MG63 (cell line): ENCODE measurements at regions not wholly inside any gene's neighbourhood (a gene's known extent, or its start where the extent isn't known, plus 50 kb on each side); places are given as distances from the start of the nearest gene placed in this dataset.

Experiments used
- DNase-seq: peaks from one replicate; pipeline ENCODE4 v3.0.0-alpha.2; 2020
- H3K27me3 ChIP-seq: fragments of 250-450 bp; sonication (Bioruptor Pico); 2 replicates; pipeline ENCODE4 v1.5.1; 2020; ENCODE audit warnings: mild to moderate bottlenecking, moderate library complexity
- H3K36me3 ChIP-seq: fragments of 250-450 bp; sonication (Bioruptor Pico); 2 replicates; pipeline ENCODE4 v1.5.1; 2020; ENCODE audit warnings: mild to moderate bottlenecking, moderate library complexity
- H3K4me3 ChIP-seq: fragments of 250-450 bp; sonication (Bioruptor Pico); 2 replicates; pipeline ENCODE4 v1.5.1; 2020; ENCODE audit warnings: mild to moderate bottlenecking, moderate library complexity
- H3K9me3 ChIP-seq: fragments of 250-450 bp; sonication (Bioruptor Pico); 2 replicates; pipeline ENCODE4 v1.5.1; 2020; ENCODE audit warnings: mild to moderate bottlenecking, moderate library complexity

- Histone ChIP-seq H3K9me3 (no peaks in the 10 kb centered on the region), H3K36me3 (no peaks in the 10 kb centered on the region), H3K27me3 (no peaks in the 10 kb centered on the region), H3K4me3 (no peak overlapping the region)
- no peak for DNase-seq
These were observed 1047.4 kb upstream of the C9orf72 start for GRCh38 chr9:28620661-28621060.

DNA sequence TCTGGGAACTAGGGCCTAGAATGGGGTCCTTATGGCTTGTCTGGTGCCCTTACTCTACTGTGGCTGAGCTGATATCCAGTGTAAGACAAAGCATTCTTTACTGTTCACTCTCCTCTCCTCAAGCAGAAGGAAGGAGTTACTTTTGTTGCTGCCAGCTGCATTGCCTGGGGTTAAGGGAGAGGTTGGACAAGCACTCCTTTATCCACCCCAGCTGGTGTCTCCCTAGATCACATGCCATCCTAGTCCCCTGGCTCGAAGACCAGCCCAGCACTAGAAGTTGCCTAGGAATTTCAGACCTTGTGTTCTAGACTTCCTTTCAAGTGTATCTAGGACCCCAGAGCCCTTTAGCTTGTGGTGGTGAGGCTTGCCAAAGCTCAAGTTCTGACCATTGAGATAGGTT lies 1051.5 kb upstream of the C9orf72 start:
- no peaks in the 10 kb centered on the region for H3K36me3 ChIP-seq
- no peaks in the 10 kb centered on the region for H3K9me3 ChIP-seq
- no peak for DNase-seq
- H3K27me3 ChIP-seq = no peaks in the 10 kb centered on the region
- no peak overlapping the region for H3K4me3 ChIP-seq

GRCh38 chr9:28628031-28628430 lies 1054.8 kb upstream of the C9orf72 start:
- no peak for DNase-seq
- H3K4me3 ChIP-seq = no peak overlapping the region
- no peaks in the 10 kb centered on the region for H3K27me3 ChIP-seq
- no peaks in the 10 kb centered on the region for H3K36me3 ChIP-seq
- no peaks in the 10 kb centered on the region for H3K9me3 ChIP-seq

DNA sequence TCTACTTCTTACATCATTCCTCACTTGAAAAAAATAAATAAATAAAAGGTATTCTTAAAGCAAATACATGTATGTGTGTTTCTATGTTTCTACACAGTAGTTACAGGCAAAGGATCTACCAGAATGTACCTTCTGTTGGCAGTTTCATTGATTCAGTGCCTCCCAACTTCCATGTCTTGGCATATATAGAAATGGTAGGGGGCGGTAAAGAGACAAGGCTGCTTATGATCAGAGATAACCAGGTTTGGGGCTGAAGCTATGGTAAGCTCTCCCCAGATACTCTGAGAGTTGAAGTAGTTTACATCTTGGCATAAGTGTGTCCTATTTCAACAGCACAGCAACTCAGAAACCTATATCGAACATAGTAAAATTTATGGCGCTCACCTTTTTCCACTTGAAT lies 1075.4 kb upstream of the C9orf72 start:
- DNase-seq = no peak
- H3K4me3 ChIP-seq = no peak overlapping the region

GRCh38 chr9:28650327-28650726 lies 1077.0 kb upstream of the C9orf72 start:
- no peaks in the 10 kb centered on the region for H3K36me3 ChIP-seq
- no peaks in the 10 kb centered on the region for H3K27me3 ChIP-seq
- no peak overlapping the region for H3K4me3 ChIP-seq
- no peaks in the 10 kb centered on the region for H3K9me3 ChIP-seq
- no peak for DNase-seq

More for the DNA sequence above, 1075.4 kb upstream of the C9orf72 start:
- no peaks in the 10 kb centered on the region for H3K27me3 ChIP-seq
- no peaks in the 10 kb centered on the region for H3K36me3 ChIP-seq
- no peaks in the 10 kb centered on the region for H3K9me3 ChIP-seq

GRCh38 chr9:28651050-28651722 lies 1077.9 kb upstream of the C9orf72 start:
- no peak for DNase-seq
- no peaks in the 10 kb centered on the region for H3K27me3 ChIP-seq
- no peak overlapping the region for H3K4me3 ChIP-seq
- no peaks in the 10 kb centered on the region for H3K9me3 ChIP-seq
- H3K36me3 ChIP-seq = no peaks in the 10 kb centered on the region

GRCh38 chr9:28653216-28653615 lies 1079.9 kb upstream of the C9orf72 start:
- H3K27me3 ChIP-seq = no peaks in the 10 kb centered on the region
- no peaks in the 10 kb centered on the region for H3K36me3 ChIP-seq
- H3K9me3 ChIP-seq = no peaks in the 10 kb centered on the region
- no peak for DNase-seq
- no peak overlapping the region for H3K4me3 ChIP-seq

DNA sequence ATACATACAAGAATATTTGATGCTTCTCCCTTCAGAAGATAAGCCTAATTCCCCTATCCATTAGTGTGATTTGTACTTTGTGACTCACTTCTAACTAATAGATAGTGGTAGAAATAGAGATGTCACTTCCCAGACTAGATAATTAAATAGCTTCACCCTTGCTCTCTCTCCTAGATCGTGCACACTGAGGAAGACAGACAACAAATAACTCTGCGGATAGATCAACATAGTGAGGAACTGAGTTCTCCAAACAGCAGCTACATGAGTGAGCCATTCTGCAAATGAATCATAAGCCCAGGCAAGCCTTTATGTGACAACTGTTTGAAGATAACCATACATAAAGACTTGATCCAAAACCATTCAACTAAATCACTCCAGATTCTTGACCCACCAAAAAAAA lies 1083.4 kb upstream of the C9orf72 start:
- no peak for DNase-seq
- Histone ChIP-seq H3K4me3 (no peak overlapping the region), H3K36me3 (no peaks in the 10 kb centered on the region), H3K9me3 (no peaks in the 10 kb centered on the region), H3K27me3 (no peaks in the 10 kb centered on the region)

DNA sequence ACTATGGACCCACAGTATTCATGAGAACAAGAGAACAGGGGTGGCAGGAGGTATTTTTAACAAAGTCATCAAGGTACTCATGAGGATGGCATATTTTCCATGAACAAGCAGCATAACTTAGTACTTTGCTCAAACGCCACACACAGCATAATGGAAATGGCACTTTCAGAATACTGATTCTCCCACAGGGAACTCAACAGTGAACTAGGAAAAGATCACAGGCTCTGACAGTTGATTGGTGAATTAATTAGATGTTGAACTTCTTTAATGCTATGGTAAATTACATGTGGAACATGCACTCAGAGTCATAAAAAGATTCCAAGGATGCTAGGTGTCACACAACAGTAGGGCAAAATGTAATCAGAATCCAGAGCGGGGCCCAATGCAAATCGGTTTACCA lies 1088.6 kb upstream of the C9orf72 start:
- DNase-seq = no peak
- H3K27me3 ChIP-seq = no peaks in the 10 kb centered on the region
- H3K36me3 ChIP-seq = no peaks in the 10 kb centered on the region
- H3K4me3 ChIP-seq = no peak overlapping the region
- no peaks in the 10 kb centered on the region for H3K9me3 ChIP-seq

GRCh38 chr9:28662675-28663074 lies 1089.4 kb upstream of the C9orf72 start:
- no peaks in the 10 kb centered on the region for H3K27me3 ChIP-seq
- no peak overlapping the region for H3K4me3 ChIP-seq

GRCh38 chr9:28668158-28668557 lies 1094.9 kb upstream of the C9orf72 start:
- no peak overlapping the region for H3K4me3 ChIP-seq
- no peak for DNase-seq
- H3K27me3 ChIP-seq = no peaks in the 10 kb centered on the region

More at GRCh38 chr9:28662675-28663074, 1089.4 kb upstream of the C9orf72 start:
- H3K9me3 ChIP-seq = no peaks in the 10 kb centered on the region
- H3K36me3 ChIP-seq = no peaks in the 10 kb centered on the region
- DNase-seq = no peak

GRCh38 chr9:28671000-28671399 lies 1097.7 kb upstream of the C9orf72 start:
- Histone ChIP-seq H3K36me3 (no peaks in the 10 kb centered on the region), H3K9me3 (no peaks in the 10 kb centered on the region), H3K27me3 (no peaks in the 10 kb centered on the region), H3K4me3 (no peak overlapping the region)
- no peak for DNase-seq

More at GRCh38 chr9:28668158-28668557, 1094.9 kb upstream of the C9orf72 start:
- no peaks in the 10 kb centered on the region for H3K9me3 ChIP-seq
- no peaks in the 10 kb centered on the region for H3K36me3 ChIP-seq

GRCh38 chr9:28678097-28678496 lies 1104.8 kb upstream of the C9orf72 start:
- DNase-seq = no peak
- Histone ChIP-seq H3K4me3 (no peak overlapping the region), H3K9me3 (no peaks in the 10 kb centered on the region), H3K36me3 (no peaks in the 10 kb centered on the region), H3K27me3 (no peaks in the 10 kb centered on the region)

GRCh38 chr9:28688172-28688571 lies 1114.9 kb upstream of the C9orf72 start:
- H3K4me3 ChIP-seq = no peak overlapping the region
- H3K9me3 ChIP-seq = no peaks in the 10 kb centered on the region
- no peaks in the 10 kb centered on the region for H3K27me3 ChIP-seq
- H3K36me3 ChIP-seq = no peaks in the 10 kb centered on the region
- DNase-seq = no peak

DNA sequence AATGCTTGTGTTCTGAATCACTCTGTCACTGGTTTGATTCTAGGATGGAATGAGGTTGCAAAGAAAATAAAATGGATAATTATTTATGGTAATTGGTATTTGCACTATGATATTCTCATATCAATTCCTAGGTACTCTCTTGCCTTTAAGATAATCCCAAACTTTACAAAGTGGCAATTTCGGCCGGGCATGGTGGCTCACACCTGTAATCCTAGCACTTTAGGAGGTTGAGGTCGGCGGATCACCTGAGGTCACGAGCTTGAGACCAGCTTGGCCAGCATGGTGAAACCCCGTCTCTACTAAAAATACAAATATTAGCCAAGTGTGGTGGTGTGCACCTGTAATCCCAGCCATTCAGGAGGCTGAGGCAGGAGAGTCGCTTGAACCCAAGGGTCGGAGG lies 1118.7 kb upstream of the C9orf72 start:
- H3K27me3 ChIP-seq = no peaks in the 10 kb centered on the region
- no peaks in the 10 kb centered on the region for H3K9me3 ChIP-seq
- DNase-seq = no peak
- H3K4me3 ChIP-seq = no peak overlapping the region
- H3K36me3 ChIP-seq = no peaks in the 10 kb centered on the region

DNA sequence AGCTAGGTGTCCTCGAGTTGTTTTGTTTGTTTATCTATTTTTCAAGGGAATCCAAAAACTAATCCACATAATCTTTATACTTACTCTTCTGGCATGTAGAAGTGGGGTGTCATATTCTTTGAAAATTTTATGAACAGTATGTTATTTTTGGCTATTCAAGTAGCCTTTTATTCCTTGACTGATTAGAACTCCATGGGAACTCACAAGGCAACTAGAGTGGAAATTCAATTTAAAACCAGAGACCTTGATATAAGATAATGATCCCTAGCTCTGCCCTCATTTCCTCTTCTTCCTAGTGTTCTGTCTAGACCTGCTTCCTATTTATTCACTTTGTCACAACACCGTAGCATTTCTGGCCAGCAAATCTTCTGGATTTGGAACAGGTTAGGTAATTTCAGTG lies 1123.7 kb upstream of the C9orf72 start:
- Histone ChIP-seq H3K4me3 (no peak overlapping the region), H3K27me3 (no peaks in the 10 kb centered on the region), H3K9me3 (no peaks in the 10 kb centered on the region), H3K36me3 (no peaks in the 10 kb centered on the region)
- DNase-seq = no peak

DNA sequence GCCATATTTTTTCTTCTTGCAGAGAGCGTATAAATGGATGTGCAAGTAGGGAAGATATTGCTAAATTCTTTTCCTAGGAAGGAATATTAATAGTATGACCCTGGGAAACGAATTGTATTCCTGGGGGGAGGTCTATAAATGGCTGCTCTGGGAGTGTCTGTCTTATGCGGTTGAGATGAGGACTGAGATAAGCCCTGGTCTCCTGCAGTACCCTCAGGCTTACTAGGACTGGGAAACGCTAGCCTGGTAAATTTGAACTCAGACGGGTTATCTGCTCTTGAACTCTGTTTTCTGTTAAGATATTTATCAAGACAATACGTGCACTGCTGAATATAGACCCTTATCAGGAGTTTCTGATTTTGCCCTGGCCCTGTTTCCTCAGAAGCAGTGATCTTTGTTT lies 1126.4 kb upstream of the C9orf72 start:
- Histone ChIP-seq H3K9me3 (no peaks in the 10 kb centered on the region), H3K27me3 (no peaks in the 10 kb centered on the region), H3K4me3 (no peak overlapping the region), H3K36me3 (no peaks in the 10 kb centered on the region)
- DNase-seq = no peak

DNA sequence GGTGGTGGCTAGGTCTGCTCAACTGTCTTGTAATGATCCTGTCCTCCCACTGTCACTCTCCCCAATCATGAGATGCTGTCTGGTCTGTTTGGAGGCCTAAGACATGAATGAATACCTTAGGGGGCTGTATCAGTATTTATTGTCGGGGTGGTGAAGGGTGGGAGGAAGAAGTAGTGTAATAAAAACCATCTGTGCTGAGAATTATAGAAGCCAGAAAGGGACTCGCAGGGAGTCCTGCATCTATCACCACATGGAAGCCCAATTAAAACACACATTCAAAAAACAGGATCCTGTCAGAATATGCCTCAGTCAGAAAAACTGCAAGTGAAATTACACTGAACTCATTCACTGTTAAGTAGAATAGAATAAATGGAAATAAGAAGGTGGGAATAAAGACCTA lies 1134.3 kb upstream of the C9orf72 start:
- Histone ChIP-seq H3K27me3 (no peaks in the 10 kb centered on the region), H3K9me3 (no peaks in the 10 kb centered on the region), H3K4me3 (no peak overlapping the region), H3K36me3 (no peaks in the 10 kb centered on the region)
- no peak for DNase-seq

DNA sequence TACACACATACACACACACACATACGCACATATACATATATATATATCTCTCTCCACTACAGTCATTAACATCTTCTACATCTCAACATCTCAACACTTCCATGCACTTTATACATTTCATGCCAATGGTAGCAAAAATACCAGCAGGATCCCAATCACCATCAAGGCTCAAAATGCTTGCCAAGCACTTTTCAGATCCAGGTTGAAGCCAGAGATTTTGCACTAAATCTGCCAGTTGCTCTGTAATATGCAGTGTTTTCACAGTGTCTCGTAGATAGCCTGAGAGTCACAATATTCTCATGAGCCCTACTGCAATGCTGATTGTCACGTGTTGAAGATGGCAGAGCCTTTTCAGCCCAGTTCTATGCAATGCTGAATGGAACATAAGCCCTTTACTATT lies 1140.9 kb upstream of the C9orf72 start:
- DNase-seq = no peak
- Histone ChIP-seq H3K9me3 (no peaks in the 10 kb centered on the region), H3K4me3 (no peak overlapping the region), H3K27me3 (no peaks in the 10 kb centered on the region), H3K36me3 (no peaks in the 10 kb centered on the region)
